Smooth muscle cell (in vitro differentiated cells): ENCODE measurements at regions not wholly inside any gene's neighbourhood (a gene's known extent, or its start where the extent isn't known, plus 50 kb on each side); places are given as distances from the start of the nearest gene placed in this dataset.

Experiments used
- DNase-seq: peaks from one replicate; lab custom pipeline; 2025; ENCODE audit not compliant: unreplicated experiment; lab: John Stamatoyannopoulos, UW
- H2AFZ ChIP-seq: fragments of 200-600 bp; sonication (generic); 2 replicates; pipeline ENCODE4 v1.6.0; 2016; ENCODE audit warnings: antibody characterized with exemption, low read depth, mild to moderate bottlenecking
- H3F3A ChIP-seq: fragments of 200-600 bp; sonication (generic); 2 replicates; pipeline ENCODE4 v1.6.0; 2017; ENCODE audit warnings: antibody characterized with exemption, low read depth
- H3K27ac ChIP-seq: fragments of 200-600 bp; sonication (generic); 2 replicates; pipeline ENCODE4 v1.5.1; 2016; ENCODE audit warnings: low read depth, mild to moderate bottlenecking
- H3K27me3 ChIP-seq: fragments of 200-600 bp; sonication (generic); 2 replicates; pipeline ENCODE4 v1.6.1; 2016; ENCODE audit warnings: low read depth, mild to moderate bottlenecking
- H3K36me3 ChIP-seq: fragments of 200-600 bp; sonication (generic); 2 replicates; pipeline ENCODE4 v1.5.1; 2016; ENCODE audit warnings: low read depth
- H3K4me1 ChIP-seq: fragments of 200-600 bp; sonication (generic); 2 replicates; pipeline ENCODE4 v1.5.1; 2016; ENCODE audit warnings: low read depth
- H3K4me2 ChIP-seq: fragments of 200-600 bp; sonication (generic); 2 replicates; pipeline ENCODE4 v1.6.0; 2016; ENCODE audit warnings: mild to moderate bottlenecking
- H3K4me3 ChIP-seq: fragments of 200-600 bp; sonication (generic); 2 replicates; pipeline ENCODE4 v1.5.1; 2016; ENCODE audit warnings: mild to moderate bottlenecking
- H3K79me2 ChIP-seq: fragments of 200-600 bp; sonication (generic); 2 replicates; pipeline ENCODE4 v1.6.0; 2016; ENCODE audit warnings: low read depth, mild to moderate bottlenecking
- H3K9ac ChIP-seq: fragments of 200-600 bp; sonication (generic); 2 replicates; pipeline ENCODE4 v1.6.0; 2016; ENCODE audit warnings: low read depth
- H3K9me3 ChIP-seq: fragments of 200-600 bp; sonication (generic); replicated peaks from 2 replicates; pipeline ENCODE4 v1.5.1; 2016; ENCODE audit warnings: low read depth
- H4K20me1 ChIP-seq: fragments of 200-600 bp; sonication (generic); 2 replicates; pipeline ENCODE4 v1.6.0; 2016; ENCODE audit warnings: low read depth
- CTCF ChIP-seq: fragments of 200-600 bp; sonication (generic); IDR thresholded peaks from 2 replicates; pipeline ENCODE4 v1.5.1; 2017; ENCODE audit warnings: borderline replicate concordance, mild to moderate bottlenecking, antibody characterized with exemption; ENCODE audit not compliant: insufficient read depth, poor library complexity, severe bottlenecking
- WGBS: methylation state at CpG from one replicate; pipeline ENCODE4 v1.1.7; 2016; ENCODE audit warnings: low lambda C conversion rate; 5-methylcytosine and 5-hydroxymethylcytosine counted together

- no peaks in the 10 kb centered on the region for H3K27me3 ChIP-seq
Observed at GRCh38 chr6:7664003-7664402, 61.9 kb upstream of the BMP6 start.

GRCh38 chr6:7668936-7669335, 57.0 kb upstream of the BMP6 start:
- Histone ChIP-seq H3K4me1 (peaks cover 5% of the 10 kb centered on the region), H2AFZ (no peak overlapping the region), H3K79me2 (no peaks in the 10 kb centered on the region), H4K20me1 (no peaks in the 10 kb centered on the region), H3K9ac (no peak overlapping the region), H3K4me3 (no peak overlapping the region), H3K27ac (no peak overlapping the region), H3K27me3 (no peaks in the 10 kb centered on the region), H3K4me2 (no peak overlapping the region), H3K9me3 (no peaks in the 10 kb centered on the region), H3F3A (no peaks in the 10 kb centered on the region), H3K36me3 (no peaks in the 10 kb centered on the region)
- DNase-seq, result no peak
- WGBS, result 100% methylated on average over 1 of the region's 1 CpG
- TF ChIP-seq CTCF, result no peak

More at GRCh38 chr6:7664003-7664402, 61.9 kb upstream of the BMP6 start:
- Histone ChIP-seq H3K4me3 (no peak overlapping the region), H2AFZ (no peak overlapping the region), H3K9ac (no peak overlapping the region), H3K9me3 (no peaks in the 10 kb centered on the region), H3K27ac (no peak overlapping the region), H3K4me2 (no peak overlapping the region), H3K79me2 (no peaks in the 10 kb centered on the region), H3F3A (no peaks in the 10 kb centered on the region), H3K4me1 (no peaks in the 10 kb centered on the region), H3K36me3 (no peaks in the 10 kb centered on the region), H4K20me1 (no peaks in the 10 kb centered on the region)
- 95% methylated on average over 1 of the region's 1 CpG for WGBS
- no peak for TF ChIP-seq CTCF
- DNase-seq, result no peak

GRCh38 chr6:7669742-7670141, 56.2 kb upstream of the BMP6 start:
- Histone ChIP-seq H2AFZ (no peak overlapping the region), H3F3A (no peaks in the 10 kb centered on the region), H3K36me3 (no peaks in the 10 kb centered on the region), H3K27ac (no peak overlapping the region), H3K4me1 (peaks cover 5% of the 10 kb centered on the region), H3K4me3 (no peak overlapping the region), H4K20me1 (no peaks in the 10 kb centered on the region), H3K79me2 (no peaks in the 10 kb centered on the region), H3K4me2 (no peak overlapping the region), H3K9me3 (no peaks in the 10 kb centered on the region), H3K27me3 (no peaks in the 10 kb centered on the region), H3K9ac (no peak overlapping the region)
- 92% methylated on average over 4 of the region's 4 CpGs for WGBS
- no peak for DNase-seq
- TF ChIP-seq CTCF, result no peak

- H3K27me3 ChIP-seq, result no peaks in the 10 kb centered on the region
- H3F3A ChIP-seq, result no peaks in the 10 kb centered on the region
- H2AFZ ChIP-seq, result no peak overlapping the region
- DNase-seq, result no peak
- H3K36me3 ChIP-seq, result no peaks in the 10 kb centered on the region
- H3K9ac ChIP-seq, result no peak overlapping the region
- H3K4me2 ChIP-seq, result no peak overlapping the region
- H3K79me2 ChIP-seq, result no peaks in the 10 kb centered on the region
- no peaks in the 10 kb centered on the region for H4K20me1 ChIP-seq
- no peak overlapping the region for H3K4me3 ChIP-seq
- no peaks in the 10 kb centered on the region for H3K9me3 ChIP-seq
- TF ChIP-seq CTCF, result no peak
- WGBS, result 47% methylated on average over 7 of the region's 7 CpGs
- no peak overlapping the region for H3K27ac ChIP-seq
- peaks cover 5% of the 10 kb centered on the region for H3K4me1 ChIP-seq
Observed at GRCh38 chr6:7671076-7671475, 54.8 kb upstream of the BMP6 start.
